ENCODE measurements at regions not wholly inside any gene's neighbourhood (a gene's known extent, or its start where the extent isn't known, plus 50 kb on each side); places are given as distances from the start of the nearest gene placed in this dataset.

- ChIA-PET RAD21 (ENCODE audit: unreplicated experiment) (no interaction called here), POLR2A (no interaction called here), SMC1A (ENCODE audit: uncharacterized antibody, unreplicated experiment) (interaction anchor here (1.0 to 1.5 kb wide), 2 partner anchors 22 to 34 kb away, joined by 3 read pairs; no protein-coding TSS in a partner anchor), CTCF (interaction anchor here (0.6 kb wide), 1 partner anchor 71 kb away, joined by 3 read pairs; no protein-coding TSS in a partner anchor)
- DNase-seq (ENCODE audit: low read depth, low spot score) (no peak), FAIRE-seq (no peak), ATAC-seq (no peak)
- H2AFZ ChIP-seq (ENCODE audit: control insufficient read depth, low read depth, low read length): no peak overlapping the region
- intact Hi-C loops (cut with micrococcal nuclease; ENCODE audit: unreplicated experiment) (no loop called here), in situ Hi-C loops (cut with MboI) (no loop called here)
- WGBS (ENCODE audit: insufficient coverage, insufficient replicate concordance, low lambda C conversion rate, missing lambda C conversion rate): 0% methylated on average over 4 of the region's 4 CpGs
- no peaks in the 10 kb centered on the region for H4K20me1 ChIP-seq (ENCODE audit: control insufficient read depth, insufficient read depth)
- H3K27me3 ChIP-seq (replicated peaks in 1 of 2; ENCODE audit: control insufficient read depth in 2 of 2, insufficient read depth in 2 of 2, low read length in 1 of 2): no peaks in the 10 kb centered on the region
- no peak for TF ChIP-seq MEF2B (IDR thresholded peaks at IDR 0.05; ENCODE audit: partially characterized antibody, poor library complexity, severe bottlenecking)
- TF ChIP-seq LARP7 (IDR thresholded peaks at IDR 0.05): no peak
- no peak for TF ChIP-seq ATF7 (IDR thresholded peaks at IDR 0.05; ENCODE audit: low read depth)
- no peaks in the 10 kb centered on the region for H3K9me3 ChIP-seq (replicated peaks; ENCODE audit: control insufficient read depth, insufficient read depth, low read length)
- BruUV-seq (replicated peaks): no TSS peak
- no peaks in the 10 kb centered on the region for H3K4me1 ChIP-seq (ENCODE audit: control insufficient read depth, insufficient read depth, low read length)
- H3K4me2 ChIP-seq (ENCODE audit: control insufficient read depth, insufficient read depth): no peak overlapping the region
- no peak overlapping the region for H3K9ac ChIP-seq (ENCODE audit: control insufficient read depth, insufficient read depth, low read length)
- no peaks in the 10 kb centered on the region for H3K36me3 ChIP-seq (ENCODE audit: control insufficient read depth in 2 of 2, insufficient read depth in 2 of 2, low read length in 1 of 2)
- no peak overlapping the region for H3K4me3 ChIP-seq
- no peaks in the 10 kb centered on the region for H3K79me2 ChIP-seq (ENCODE audit: control insufficient read depth, insufficient read depth, low read length)
- no peak overlapping the region for H3K27ac ChIP-seq (ENCODE audit: control insufficient read depth, insufficient read depth)
These were observed 893.8 kb upstream of the ACO1 start for GRCh38 chr9:31490551-31491106.

GRCh38 chr9:31492229-31492628, 892.2 kb upstream of the ACO1 start:
- H3K79me2 ChIP-seq (ENCODE audit: control insufficient read depth, insufficient read depth, low read length): no peaks in the 10 kb centered on the region
- ATAC-seq: no peak
- CTCF ChIA-PET: no interaction called here
- SMC1A ChIA-PET (ENCODE audit: uncharacterized antibody, unreplicated experiment): interaction anchor here (1.3 to 1.4 kb wide), 2 partner anchors 48 to 98 kb away, joined by 3 read pairs; no protein-coding TSS in a partner anchor
- 0% methylated on average over 1 of the region's 1 CpG for WGBS (ENCODE audit: insufficient coverage, insufficient replicate concordance, low lambda C conversion rate, missing lambda C conversion rate)
- intact Hi-C loops (cut with micrococcal nuclease; ENCODE audit: unreplicated experiment) (loop anchor here (2.0 kb wide), 1 partner anchor 21 kb away; no protein-coding TSS in a partner anchor), in situ Hi-C loops (cut with MboI) (no loop called here)
- POLR2A ChIA-PET: no interaction called here
- no peak overlapping the region for H3K9ac ChIP-seq (ENCODE audit: control insufficient read depth, insufficient read depth, low read length)
- no peak for FAIRE-seq
- H3K4me3 ChIP-seq: no peak overlapping the region
- no peak overlapping the region for H3K4me2 ChIP-seq (ENCODE audit: control insufficient read depth, insufficient read depth)
- BruUV-seq (replicated peaks): no TSS peak
- TF ChIP-seq KDM1A (IDR thresholded peaks at IDR 0.05; ENCODE audit: borderline replicate concordance): no peak
- no peak for TF ChIP-seq NFYB (IDR thresholded peaks at IDR 0.05; ENCODE audit: insufficient read depth, low read depth, low read length)
- TF ChIP-seq SIN3A (IDR thresholded peaks at IDR 0.05; ENCODE audit: low read depth, low read length): no peak
- no peak for TF ChIP-seq ZBTB11 (CRISPR knock-in tag; IDR thresholded peaks at IDR 0.05)
- no peak for TF ChIP-seq REST (IDR thresholded peaks at IDR 0.05; ENCODE audit: low read depth, low read length)
- no peaks in the 10 kb centered on the region for H3K4me1 ChIP-seq (ENCODE audit: control insufficient read depth, insufficient read depth, low read length)
- DNase-seq (ENCODE audit: low read depth, low spot score): no peak
- H3K36me3 ChIP-seq (ENCODE audit: control insufficient read depth in 2 of 2, insufficient read depth in 2 of 2, low read length in 1 of 2): no peaks in the 10 kb centered on the region
- no peaks in the 10 kb centered on the region for H3K9me3 ChIP-seq (replicated peaks; ENCODE audit: control insufficient read depth, insufficient read depth, low read length)
- no peak overlapping the region for H2AFZ ChIP-seq (ENCODE audit: control insufficient read depth, low read depth, low read length)
- RAD21 ChIA-PET (ENCODE audit: unreplicated experiment): no interaction called here
- no peak overlapping the region for H3K27ac ChIP-seq (ENCODE audit: control insufficient read depth, insufficient read depth)
- no peaks in the 10 kb centered on the region for H4K20me1 ChIP-seq (ENCODE audit: control insufficient read depth, insufficient read depth)
- no peaks in the 10 kb centered on the region for H3K27me3 ChIP-seq (replicated peaks in 1 of 2; ENCODE audit: control insufficient read depth in 2 of 2, insufficient read depth in 2 of 2, low read length in 1 of 2)
